OCI-LY7 (cell line): ENCODE measurements at regions not wholly inside any gene's neighbourhood (a gene's known extent, or its start where the extent isn't known, plus 50 kb on each side); places are given as distances from the start of the nearest gene placed in this dataset.
"Not testable (repeated sequence)": the region's sequence is repeated elsewhere in the genome, so short reads cannot be mapped to it uniquely, and the experiment has no call there.

ENCODE experiments used
- BruUV-seq: library from RNA; stranded (reverse); fragments of 400-500 nt; replicated peaks from 2 replicates; lab custom pipeline; 2021; lab: Mats Ljungman, UMichigan
- CTCF ChIA-PET: fragments of 300-600 bp; sonication (Branson Sonifier 250); formaldehyde crosslinking; loops from one replicate; lab custom pipeline; 2022; ENCODE audit warnings: antibody characterized with exemption; ENCODE audit not compliant: unreplicated experiment; lab: Charles Lee
- POLR2A ChIA-PET: fragments of 300-600 bp; sonication (Branson Sonifier 250); formaldehyde crosslinking; loops from one replicate; lab custom pipeline; 2022; ENCODE audit warnings: antibody characterized with exemption; lab: Charles Lee
- DNase-seq: peaks from one replicate; pipeline ENCODE4 v3.0.0-alpha.2; 2015; ENCODE audit warnings: low spot score
- H2AFZ ChIP-seq: fragments of 200-600 bp; sonication (generic), shearing (Covaris generic); 2 replicates; pipeline ENCODE4 v1.6.1; 2014; ENCODE audit warnings: mild to moderate bottlenecking, antibody characterized with exemption, low read length, moderate library complexity
- H3K27ac ChIP-seq: fragments of 200-600 bp; sonication (generic); 2 replicates; pipeline ENCODE4 v1.5.1; 2014; ENCODE audit warnings: mixed run types, low read depth, mild to moderate bottlenecking, moderate library complexity, low read length, inconsistent platforms; ENCODE audit not compliant: poor library complexity, severe bottlenecking
- H3K36me3 ChIP-seq: fragments of 200-600 bp; sonication (generic); 2 replicates; pipeline ENCODE4 v1.6.1; 2014; ENCODE audit warnings: mild to moderate bottlenecking, antibody characterized with exemption, low read length, moderate library complexity, mixed read lengths; ENCODE audit not compliant: insufficient read depth
- H3K4me1 ChIP-seq: fragments of 200-600 bp; sonication (generic); 2 replicates; pipeline ENCODE4 v1.5.1; 2014; ENCODE audit warnings: mild to moderate bottlenecking, low read length; ENCODE audit not compliant: insufficient read depth, poor library complexity, severe bottlenecking
- H3K4me2 ChIP-seq: fragments of 200-600 bp; sonication (generic); 2 replicates; pipeline ENCODE4 v1.6.1; 2014; ENCODE audit warnings: mild to moderate bottlenecking, low read length
- H3K4me3 ChIP-seq: fragments of 200-600 bp; sonication (generic); 2 replicates; pipeline ENCODE4 v1.5.1; 2014; ENCODE audit warnings: mild to moderate bottlenecking, low read depth, low read length; ENCODE audit not compliant: poor library complexity, severe bottlenecking
- H3K79me2 ChIP-seq: fragments of 200-600 bp; sonication (generic); 2 replicates; pipeline ENCODE4 v1.6.1; 2016; ENCODE audit warnings: low read depth, mild to moderate bottlenecking, low read length, moderate library complexity, mixed read lengths; ENCODE audit not compliant: insufficient read depth
- H3K9me2 ChIP-seq: fragments of 200-600 bp; sonication (generic); 2 replicates; pipeline ENCODE4 v1.6.1; 2016; ENCODE audit warnings: mild to moderate bottlenecking, low read length, mixed read lengths; ENCODE audit not compliant: insufficient read depth
- H3K9me3 ChIP-seq: fragments of 200-600 bp; sonication (generic); 2 replicates; pipeline ENCODE4 v1.6.1; 2014; ENCODE audit warnings: mild to moderate bottlenecking, mixed run types, low read length, mixed read lengths
- H4K20me1 ChIP-seq: fragments of 200-600 bp; sonication (generic); 2 replicates; pipeline ENCODE4 v1.6.1; 2014; ENCODE audit warnings: mild to moderate bottlenecking, antibody characterized with exemption, low read length, moderate library complexity, mixed read lengths; ENCODE audit not compliant: insufficient read depth
- CTCF ChIP-seq: fragments of 200-600 bp; sonication (generic); conservative IDR thresholded peaks from 2 replicates; pipeline ENCODE4 v1.5.1; 2014; ENCODE audit warnings: mild to moderate bottlenecking, antibody characterized with exemption, low read length, moderate library complexity, mixed read lengths
- EZH2phosphoT487 ChIP-seq: fragments of 200-600 bp; sonication (generic); IDR thresholded peaks from 2 replicates; pipeline ENCODE4 v1.6.1; 2018; ENCODE audit warnings: low read depth, borderline replicate concordance, mild to moderate bottlenecking, mixed run types, antibody characterized with exemption, low read length, moderate library complexity, mixed read lengths
- intact Hi-C: fragments of 100-400 bp; cut with micrococcal nuclease; formaldehyde crosslinking; loops from one replicate; pipeline ENCODE4 v1.10.0; 2022; ENCODE audit not compliant: unreplicated experiment

- intact Hi-C loops: no loop called here
- Histone ChIP-seq H4K20me1 (no peaks in the 10 kb centered on the region), H2AFZ (no peak overlapping the region), H3K4me3 (no peak overlapping the region), H3K9me2 (no peaks in the 10 kb centered on the region), H3K36me3 (no peaks in the 10 kb centered on the region), H3K79me2 (no peaks in the 10 kb centered on the region), H3K4me2 (no peak overlapping the region), H3K9me3 (no peaks in the 10 kb centered on the region), H3K27ac (no peak overlapping the region), H3K4me1 (no peaks in the 10 kb centered on the region)
- BruUV-seq: no TSS peak
- POLR2A ChIA-PET: interaction anchor here (0.6 to 1.0 kb wide), 2 partner anchors 11 to 202 kb away, joined by 3 read pairs; no protein-coding TSS in a partner anchor
- CTCF ChIA-PET: no interaction called here
- TF ChIP-seq CTCF (no peak), EZH2phosphoT487 (no peak)
- no peak for DNase-seq
Measured at GRCh38 chr2:183964565-183964964, 633.8 kb upstream of the ZNF804A start.

- ChIA-PET CTCF (no interaction called here), POLR2A (no interaction called here)
- intact Hi-C loops: no loop called here
Measured at GRCh38 chr2:183967756-183968155, 630.6 kb upstream of the ZNF804A start.

GRCh38 chr2:183975676-183976075 lies 622.7 kb upstream of the ZNF804A start:
- POLR2A ChIA-PET, CTCF ChIA-PET, H2AFZ ChIP-seq, H4K20me1 ChIP-seq, H3K4me1 ChIP-seq, intact Hi-C loops, H3K9me3 ChIP-seq, DNase-seq, H3K27ac ChIP-seq, BruUV-seq, H3K4me3 ChIP-seq, H3K9me2 ChIP-seq, H3K36me3 ChIP-seq, H3K4me2 ChIP-seq, H3K79me2 ChIP-seq: not testable (repeated sequence)

More at GRCh38 chr2:183967756-183968155, 630.6 kb upstream of the ZNF804A start:
- DNase-seq: no peak
- Histone ChIP-seq H3K36me3 (no peaks in the 10 kb centered on the region), H3K4me2 (no peak overlapping the region), H3K4me1 (no peaks in the 10 kb centered on the region), H3K79me2 (no peaks in the 10 kb centered on the region), H3K4me3 (no peak overlapping the region), H4K20me1 (no peaks in the 10 kb centered on the region), H2AFZ (no peak overlapping the region), H3K27ac (no peak overlapping the region), H3K9me2 (no peaks in the 10 kb centered on the region), H3K9me3 (no peaks in the 10 kb centered on the region)
- no peak for TF ChIP-seq EZH2phosphoT487
- no peak for TF ChIP-seq CTCF
- no TSS peak for BruUV-seq
